ENCODE measurements at regions not wholly inside any gene's neighbourhood (a gene's known extent, or its start where the extent isn't known, plus 50 kb on each side); places are given as distances from the start of the nearest gene placed in this dataset.

GRCh38 chr5:74083096-74083791 is 457.2 kb downstream of the ARHGEF28 start:
- H3K27me3 ChIP-seq (ENCODE audit: low read depth, low read length) = no peaks in the 10 kb centered on the region
- H3K4me1 ChIP-seq (ENCODE audit: control insufficient read depth in 1 of 2, insufficient read depth in 2 of 2, low read length in 2 of 2) = no peaks in the 10 kb centered on the region
- no peaks in the 10 kb centered on the region for H3K9me3 ChIP-seq (ENCODE audit: control insufficient read depth in 1 of 2, low read length in 2 of 2)
- no peak overlapping the region for H3K4me3 ChIP-seq (ENCODE audit: low read depth in 1 of 2, low read length in 2 of 2)
- no peaks in the 10 kb centered on the region for H3K36me3 ChIP-seq (ENCODE audit: control insufficient read depth in 1 of 2, insufficient read depth in 2 of 2, low read length in 2 of 2)
- H3K27ac ChIP-seq (ENCODE audit: low read length) = no peak overlapping the region

DNA sequence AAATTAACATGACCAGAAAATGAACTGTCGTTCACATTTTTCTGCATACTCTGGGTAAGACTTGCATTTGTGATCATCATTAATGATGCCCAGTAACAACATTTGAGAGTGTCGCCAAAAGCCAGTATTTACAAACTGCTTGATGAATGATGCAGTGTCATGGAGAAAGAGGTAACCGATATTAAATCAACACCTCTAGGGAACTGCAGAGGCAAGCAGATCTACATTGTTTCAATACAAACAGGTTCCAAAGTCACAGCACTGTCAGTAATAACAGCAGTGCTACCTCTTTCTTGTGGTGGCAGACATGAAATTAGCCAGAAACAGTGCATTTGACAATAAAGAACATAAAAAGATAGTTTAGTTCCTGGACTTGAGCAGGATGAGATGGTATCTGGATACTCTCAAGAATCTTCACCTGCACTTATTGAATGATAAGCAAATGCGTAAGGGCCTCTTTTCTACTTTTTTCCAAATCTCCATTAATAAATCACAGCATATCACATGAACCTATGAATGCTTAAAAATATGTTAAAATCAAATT is 456.6 kb downstream of the ARHGEF28 start:
- Histone ChIP-seq H3K36me3 (ENCODE audit: control insufficient read depth in 1 of 2, insufficient read depth in 2 of 2, low read length in 2 of 2) (no peaks in the 10 kb centered on the region), H3K4me1 (ENCODE audit: control insufficient read depth in 1 of 2, insufficient read depth in 2 of 2, low read length in 2 of 2) (no peaks in the 10 kb centered on the region), H3K9me3 (ENCODE audit: control insufficient read depth in 1 of 2, low read length in 2 of 2) (no peaks in the 10 kb centered on the region), H3K27me3 (ENCODE audit: low read depth, low read length) (no peaks in the 10 kb centered on the region), H3K27ac (ENCODE audit: low read length) (no peak overlapping the region), H3K4me3 (ENCODE audit: low read depth in 1 of 2, low read length in 2 of 2) (no peak overlapping the region)

DNA sequence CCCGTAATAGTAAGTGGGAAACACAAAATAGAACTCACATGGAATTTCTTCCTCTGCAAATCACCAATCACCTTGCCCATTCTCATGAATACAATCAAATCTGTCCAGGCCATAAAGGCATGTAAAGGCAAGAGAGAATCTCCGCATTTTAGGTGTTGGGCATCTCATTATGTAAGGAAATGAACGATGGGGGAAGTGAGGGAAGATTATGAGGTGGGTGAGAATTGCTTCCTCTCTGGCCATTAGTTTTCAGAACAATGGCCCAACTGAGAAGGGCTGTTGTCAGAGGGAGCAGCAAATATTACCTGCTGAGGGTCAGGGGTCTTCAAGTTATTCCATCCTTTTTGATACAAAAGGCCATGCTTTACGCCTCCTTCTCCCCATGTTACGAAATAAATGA is 455.1 kb downstream of the ARHGEF28 start:
- H3K36me3 ChIP-seq (ENCODE audit: control insufficient read depth in 1 of 2, insufficient read depth in 2 of 2, low read length in 2 of 2) = no peaks in the 10 kb centered on the region
- H3K9me3 ChIP-seq (ENCODE audit: control insufficient read depth in 1 of 2, low read length in 2 of 2) = no peaks in the 10 kb centered on the region
- H3K27me3 ChIP-seq (ENCODE audit: low read depth, low read length) = no peaks in the 10 kb centered on the region
- no peaks in the 10 kb centered on the region for H3K4me1 ChIP-seq (ENCODE audit: control insufficient read depth in 1 of 2, insufficient read depth in 2 of 2, low read length in 2 of 2)
- no peak overlapping the region for H3K4me3 ChIP-seq (ENCODE audit: low read depth in 1 of 2, low read length in 2 of 2)
- no peak overlapping the region for H3K27ac ChIP-seq (ENCODE audit: low read length)

DNA sequence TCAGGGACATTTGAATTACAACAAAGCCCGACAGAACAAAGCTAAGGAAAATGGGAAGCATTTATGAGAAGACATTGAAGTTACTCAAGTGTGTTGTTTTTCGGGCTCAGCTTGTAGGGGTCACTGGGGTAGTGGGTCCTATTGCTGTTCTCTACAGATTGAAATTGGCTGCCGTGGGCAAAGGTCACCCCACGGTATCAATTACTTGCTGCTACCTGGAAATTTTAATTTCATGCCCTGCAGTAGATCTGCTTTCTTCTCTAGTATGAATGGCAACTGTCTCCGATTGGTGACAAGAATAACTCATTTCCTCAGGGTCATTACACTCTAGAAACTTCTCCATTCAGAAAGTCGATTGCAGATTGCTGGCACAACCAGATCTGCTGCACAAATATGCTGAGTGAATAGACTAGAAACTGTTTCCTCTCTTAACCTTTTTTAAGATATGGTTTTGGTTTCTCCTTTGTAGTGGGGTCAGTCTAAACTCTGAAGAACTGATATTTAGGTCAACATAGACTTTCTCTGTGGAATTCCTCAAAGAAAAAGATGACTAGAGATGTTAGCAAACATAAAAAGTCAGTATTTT is 454.1 kb downstream of the ARHGEF28 start:
- H3K9me3 ChIP-seq (ENCODE audit: control insufficient read depth in 1 of 2, low read length in 2 of 2) = no peaks in the 10 kb centered on the region
- no peaks in the 10 kb centered on the region for H3K27me3 ChIP-seq (ENCODE audit: low read depth, low read length)
- no peak overlapping the region for H3K4me3 ChIP-seq (ENCODE audit: low read depth in 1 of 2, low read length in 2 of 2)
- H3K27ac ChIP-seq (ENCODE audit: low read length) = no peak overlapping the region
- no peaks in the 10 kb centered on the region for H3K4me1 ChIP-seq (ENCODE audit: control insufficient read depth in 1 of 2, insufficient read depth in 2 of 2, low read length in 2 of 2)
- no peaks in the 10 kb centered on the region for H3K36me3 ChIP-seq (ENCODE audit: control insufficient read depth in 1 of 2, insufficient read depth in 2 of 2, low read length in 2 of 2)

- no peak overlapping the region for H3K4me3 ChIP-seq (ENCODE audit: low read depth in 1 of 2, low read length in 2 of 2)
- no peaks in the 10 kb centered on the region for H3K4me1 ChIP-seq (ENCODE audit: control insufficient read depth in 1 of 2, insufficient read depth in 2 of 2, low read length in 2 of 2)
- H3K27ac ChIP-seq (ENCODE audit: low read length) = no peak overlapping the region
- no peaks in the 10 kb centered on the region for H3K36me3 ChIP-seq (ENCODE audit: control insufficient read depth in 1 of 2, insufficient read depth in 2 of 2, low read length in 2 of 2)
- H3K9me3 ChIP-seq (ENCODE audit: control insufficient read depth in 1 of 2, low read length in 2 of 2) = no peaks in the 10 kb centered on the region
- no peaks in the 10 kb centered on the region for H3K27me3 ChIP-seq (ENCODE audit: low read depth, low read length)
Observed at GRCh38 chr5:74075501-74076484, 449.8 kb downstream of the ARHGEF28 start.

GRCh38 chr5:74074111-74074510 is 448.1 kb downstream of the ARHGEF28 start:
- no peaks in the 10 kb centered on the region for H3K4me1 ChIP-seq (ENCODE audit: control insufficient read depth in 1 of 2, insufficient read depth in 2 of 2, low read length in 2 of 2)
- no peaks in the 10 kb centered on the region for H3K9me3 ChIP-seq (ENCODE audit: control insufficient read depth in 1 of 2, low read length in 2 of 2)
- H3K4me3 ChIP-seq (ENCODE audit: low read depth in 1 of 2, low read length in 2 of 2) = no peak overlapping the region
- H3K36me3 ChIP-seq (ENCODE audit: control insufficient read depth in 1 of 2, insufficient read depth in 2 of 2, low read length in 2 of 2) = no peaks in the 10 kb centered on the region
- H3K27me3 ChIP-seq (ENCODE audit: low read depth, low read length) = no peaks in the 10 kb centered on the region
- H3K27ac ChIP-seq (ENCODE audit: low read length) = no peak overlapping the region

- Histone ChIP-seq H3K27ac (ENCODE audit: low read length) (no peak overlapping the region), H3K9me3 (ENCODE audit: control insufficient read depth in 1 of 2, low read length in 2 of 2) (no peaks in the 10 kb centered on the region)
Observed at GRCh38 chr5:74073257-74073656, 447.3 kb downstream of the ARHGEF28 start.

GRCh38 chr5:74072646-74073045 is 446.6 kb downstream of the ARHGEF28 start:
- Histone ChIP-seq H3K4me1 (ENCODE audit: control insufficient read depth in 1 of 2, insufficient read depth in 2 of 2, low read length in 2 of 2) (no peaks in the 10 kb centered on the region), H3K4me3 (ENCODE audit: low read depth in 1 of 2, low read length in 2 of 2) (no peak overlapping the region), H3K27me3 (ENCODE audit: low read depth, low read length) (no peaks in the 10 kb centered on the region), H3K36me3 (ENCODE audit: control insufficient read depth in 1 of 2, insufficient read depth in 2 of 2, low read length in 2 of 2) (no peaks in the 10 kb centered on the region), H3K27ac (ENCODE audit: low read length) (no peak overlapping the region), H3K9me3 (ENCODE audit: control insufficient read depth in 1 of 2, low read length in 2 of 2) (no peaks in the 10 kb centered on the region)

More at GRCh38 chr5:74073257-74073656, 447.3 kb downstream of the ARHGEF28 start:
- Histone ChIP-seq H3K36me3 (ENCODE audit: control insufficient read depth in 1 of 2, insufficient read depth in 2 of 2, low read length in 2 of 2) (no peaks in the 10 kb centered on the region), H3K4me1 (ENCODE audit: control insufficient read depth in 1 of 2, insufficient read depth in 2 of 2, low read length in 2 of 2) (no peaks in the 10 kb centered on the region), H3K4me3 (ENCODE audit: low read depth in 1 of 2, low read length in 2 of 2) (no peak overlapping the region), H3K27me3 (ENCODE audit: low read depth, low read length) (no peaks in the 10 kb centered on the region)

DNA sequence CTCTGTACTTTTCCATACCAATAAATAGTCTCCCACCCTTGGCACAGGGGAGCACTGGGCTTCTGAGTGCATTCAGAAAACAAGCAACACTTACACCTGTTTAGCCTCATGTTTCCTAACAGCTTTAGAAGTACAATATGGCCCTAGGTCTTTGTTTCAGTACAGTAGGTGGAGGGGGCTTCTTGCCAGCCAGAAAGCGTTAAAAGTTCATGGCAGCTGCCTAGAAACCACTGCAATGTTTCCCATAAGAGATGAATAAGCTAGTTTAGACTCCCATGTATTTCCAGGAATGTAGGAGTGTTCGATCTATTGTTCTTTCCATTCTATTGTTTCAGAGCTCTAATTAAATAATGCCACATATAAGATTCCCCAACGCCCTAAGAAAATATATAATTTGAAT is 444.8 kb downstream of the ARHGEF28 start:
- H3K4me1 ChIP-seq (ENCODE audit: control insufficient read depth in 1 of 2, insufficient read depth in 2 of 2, low read length in 2 of 2) = no peaks in the 10 kb centered on the region
- no peaks in the 10 kb centered on the region for H3K36me3 ChIP-seq (ENCODE audit: control insufficient read depth in 1 of 2, insufficient read depth in 2 of 2, low read length in 2 of 2)
- no peaks in the 10 kb centered on the region for H3K27me3 ChIP-seq (ENCODE audit: low read depth, low read length)
- no peak overlapping the region for H3K27ac ChIP-seq (ENCODE audit: low read length)
- H3K4me3 ChIP-seq (ENCODE audit: low read depth in 1 of 2, low read length in 2 of 2) = no peak overlapping the region
- H3K9me3 ChIP-seq (ENCODE audit: control insufficient read depth in 1 of 2, low read length in 2 of 2) = no peaks in the 10 kb centered on the region

GRCh38 chr5:74069741-74070140 is 443.7 kb downstream of the ARHGEF28 start:
- Histone ChIP-seq H3K4me1 (ENCODE audit: control insufficient read depth in 1 of 2, insufficient read depth in 2 of 2, low read length in 2 of 2) (no peaks in the 10 kb centered on the region), H3K27ac (ENCODE audit: low read length) (no peak overlapping the region), H3K27me3 (ENCODE audit: low read depth, low read length) (no peaks in the 10 kb centered on the region), H3K9me3 (ENCODE audit: control insufficient read depth in 1 of 2, low read length in 2 of 2) (no peaks in the 10 kb centered on the region), H3K36me3 (ENCODE audit: control insufficient read depth in 1 of 2, insufficient read depth in 2 of 2, low read length in 2 of 2) (no peaks in the 10 kb centered on the region), H3K4me3 (ENCODE audit: low read depth in 1 of 2, low read length in 2 of 2) (no peak overlapping the region)
